ENCODE measurements at regions not wholly inside any gene's neighbourhood (a gene's known extent, or its start where the extent isn't known, plus 50 kb on each side); places are given as distances from the start of the nearest gene placed in this dataset.

GRCh38 chr10:1928606-1929005 lies 191.3 kb upstream of the ADARB2 start:
- TF ChIP-seq CTCF (IDR thresholded peaks at IDR 0.05) (no peak), POLR2AphosphoS5 (IDR thresholded peaks at IDR 0.05) (no peak), EP300 (IDR thresholded peaks at IDR 0.05) (no peak), POLR2A (IDR thresholded peaks at IDR 0.05) (no peak)

Measured in sigmoid colon (tissue), 4 donors.